ENCODE measurements at regions not wholly inside any gene's neighbourhood (a gene's known extent, or its start where the extent isn't known, plus 50 kb on each side); places are given as distances from the start of the nearest gene placed in this dataset.

- no peak for TF ChIP-seq BRF2 (IDR thresholded peaks at IDR 0.05; ENCODE audit: borderline replicate concordance, insufficient read depth, insufficient read length)
- TF ChIP-seq POLR2A (conservative IDR thresholded peaks at IDR 0.05), result no peak
- TF ChIP-seq POLR2AphosphoS5 (IDR thresholded peaks at IDR 0.05; ENCODE audit: control insufficient read depth, insufficient read depth, low read depth, low read length), result no peak
- no peak for TF ChIP-seq RBM14 (IDR thresholded peaks at IDR 0.05; ENCODE audit: borderline replicate concordance, insufficient read depth, low read depth, low read length)
- no peak for TF ChIP-seq CTCF (IDR thresholded peaks at IDR 0.05 in 2 of 3, conservative IDR thresholded peaks at IDR 0.05 in 1 of 3; ENCODE audit: insufficient read depth in 2 of 3, low read depth in 1 of 3, low read length in 3 of 3)
- no peak for TF ChIP-seq BRD4 (IDR thresholded peaks at IDR 0.05)
- TF ChIP-seq NFRKB (IDR thresholded peaks at IDR 0.05; ENCODE audit: low read depth), result no peak
- no peak for TF ChIP-seq MAFK (IDR thresholded peaks at IDR 0.05; ENCODE audit: low read length)
- no peak for TF ChIP-seq UBTF (IDR thresholded peaks at IDR 0.05; ENCODE audit: borderline replicate concordance in 1 of 2, low read depth in 2 of 2, low read length in 2 of 2)
- no peak for TF ChIP-seq NRF1 (conservative IDR thresholded peaks at IDR 0.05 in 1 of 2, IDR thresholded peaks at IDR 0.05 in 1 of 2)
- no peak for TF ChIP-seq USF2 (CRISPR knock-in tag; IDR thresholded peaks at IDR 0.05)
- TF ChIP-seq SP1 (CRISPR knock-in tag; IDR thresholded peaks at IDR 0.05), result no peak
- TF ChIP-seq MAFF (IDR thresholded peaks at IDR 0.05; ENCODE audit: low read length), result no peak
These were observed 128.4 kb downstream of the HAPSTR1 start for GRCh38 chr16:9219813-9220212.
